ENCODE measurements at regions not wholly inside any gene's neighbourhood (a gene's known extent, or its start where the extent isn't known, plus 50 kb on each side); places are given as distances from the start of the nearest gene placed in this dataset.

DNA sequence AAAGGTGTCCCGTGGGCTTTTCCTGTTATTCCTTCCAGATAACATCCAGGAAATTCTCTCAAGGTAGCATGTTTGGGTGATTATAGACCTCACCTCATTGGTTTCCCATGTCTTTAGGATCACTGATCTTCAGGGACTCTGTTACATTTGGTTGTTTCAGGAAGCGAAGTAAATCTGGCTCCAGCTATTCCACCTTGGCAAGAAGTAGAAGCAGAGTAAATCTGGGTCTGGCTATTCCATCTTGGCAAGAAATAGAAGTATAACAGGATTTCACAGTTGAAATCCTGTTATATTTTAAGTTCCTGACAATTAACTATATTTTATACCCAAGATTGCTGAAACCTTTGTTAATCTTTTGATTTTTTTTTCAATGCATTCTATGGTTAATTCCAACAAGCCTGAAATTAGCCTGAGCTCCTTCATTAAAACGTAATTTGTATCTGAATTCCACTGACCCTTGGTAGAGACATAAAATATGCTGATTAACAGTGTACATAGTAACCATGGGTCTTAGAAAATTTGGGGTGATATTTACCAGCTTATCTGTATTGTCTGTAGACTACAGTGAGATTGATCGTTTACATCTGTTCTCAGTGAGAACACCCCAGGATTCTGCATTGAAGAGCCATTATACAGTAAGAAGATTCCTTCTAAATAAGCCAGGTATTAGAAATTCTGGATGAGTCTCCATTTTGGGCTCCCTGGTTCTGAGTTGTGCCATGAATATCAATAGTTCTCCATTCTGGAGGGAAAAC, 267.6 kb upstream of the SLITRK6 start:
- DNase-seq = no peak
- Mint-ChIP-seq H3K9me3 (peaks cover 0 to 15% (median 8%) of the 10 kb centered on the region in 11 donors), H3K4me3 (no peak overlapping the region), H3K36me3 (no peaks in the 10 kb centered on the region), H3K27ac (no peak overlapping the region), H3K27me3 (no peaks in the 10 kb centered on the region), H3K4me1 (no peaks in the 10 kb centered on the region)
- ChIA-PET POLR2A (no interaction called here), CTCF (no interaction called here)
- Histone ChIP-seq H3K4me1 (ENCODE audit: control insufficient read depth in 2 of 2, insufficient read depth in 2 of 2, low read length in 2 of 2) (no peaks in the 10 kb centered on the region), H3K27me3 (ENCODE audit: control insufficient read depth in 2 of 2, insufficient read depth in 2 of 2, low read length in 2 of 2) (no peaks in the 10 kb centered on the region), H3K27ac (ENCODE audit: low read depth, low read length) (no peak overlapping the region), H3K9me3 (ENCODE audit: control insufficient read depth in 2 of 3, low read length in 3 of 3) (peaks cover 0 to 3% (median 0%) of the 10 kb centered on the region in 3 experiments), H3K4me3 (ENCODE audit: low read length) (no peak overlapping the region), H3K36me3 (ENCODE audit: control insufficient read depth in 2 of 3, insufficient read depth in 3 of 3, low read length in 3 of 3) (no peaks in the 10 kb centered on the region)
- intact Hi-C loops (cut with micrococcal nuclease) = no loop called here
- no peak for ATAC-seq

DNA sequence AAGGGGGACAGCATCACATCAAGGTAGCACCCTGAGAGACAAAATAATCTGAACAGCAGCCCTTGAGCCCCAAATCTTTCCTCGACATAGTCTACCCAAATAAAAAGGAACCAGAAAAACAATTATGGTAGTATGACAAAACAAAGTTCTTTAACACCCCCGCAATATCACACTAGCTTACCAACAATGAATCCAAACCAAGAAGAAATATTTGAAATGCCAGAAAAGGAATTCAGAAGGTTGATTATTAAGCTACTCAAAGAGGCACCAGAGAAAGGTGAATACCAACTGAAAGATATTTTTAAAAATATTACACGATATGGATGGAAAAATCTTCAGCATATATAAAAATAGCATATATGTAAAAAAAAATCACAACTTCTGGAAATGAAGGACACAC, 252.9 kb upstream of the SLITRK6 start:
- intact Hi-C loops (cut with micrococcal nuclease) = no loop called here
- Histone ChIP-seq H3K4me1 (ENCODE audit: control insufficient read depth in 2 of 2, insufficient read depth in 2 of 2, low read length in 2 of 2) (no peaks in the 10 kb centered on the region), H3K36me3 (ENCODE audit: control insufficient read depth in 2 of 3, insufficient read depth in 3 of 3, low read length in 3 of 3) (no peaks in the 10 kb centered on the region), H3K4me3 (ENCODE audit: low read length) (no peak overlapping the region), H3K27me3 (ENCODE audit: control insufficient read depth in 2 of 2, insufficient read depth in 2 of 2, low read length in 2 of 2) (no peaks in the 10 kb centered on the region), H3K27ac (ENCODE audit: low read depth, low read length) (no peak overlapping the region), H3K9me3 (ENCODE audit: control insufficient read depth in 2 of 3, low read length in 3 of 3) (no peaks in the 10 kb centered on the region)
- ChIA-PET CTCF (no interaction called here), POLR2A (no interaction called here)
- Mint-ChIP-seq H3K27ac (no peak overlapping the region), H3K4me1 (no peaks in the 10 kb centered on the region), H3K36me3 (no peaks in the 10 kb centered on the region), H3K9me3 (peaks cover 5 to 30% (median 12%) of the 10 kb centered on the region in 11 donors), H3K27me3 (no peaks in the 10 kb centered on the region), H3K4me3 (no peak overlapping the region)
- DNase-seq = no peak
- no peak for ATAC-seq

DNA sequence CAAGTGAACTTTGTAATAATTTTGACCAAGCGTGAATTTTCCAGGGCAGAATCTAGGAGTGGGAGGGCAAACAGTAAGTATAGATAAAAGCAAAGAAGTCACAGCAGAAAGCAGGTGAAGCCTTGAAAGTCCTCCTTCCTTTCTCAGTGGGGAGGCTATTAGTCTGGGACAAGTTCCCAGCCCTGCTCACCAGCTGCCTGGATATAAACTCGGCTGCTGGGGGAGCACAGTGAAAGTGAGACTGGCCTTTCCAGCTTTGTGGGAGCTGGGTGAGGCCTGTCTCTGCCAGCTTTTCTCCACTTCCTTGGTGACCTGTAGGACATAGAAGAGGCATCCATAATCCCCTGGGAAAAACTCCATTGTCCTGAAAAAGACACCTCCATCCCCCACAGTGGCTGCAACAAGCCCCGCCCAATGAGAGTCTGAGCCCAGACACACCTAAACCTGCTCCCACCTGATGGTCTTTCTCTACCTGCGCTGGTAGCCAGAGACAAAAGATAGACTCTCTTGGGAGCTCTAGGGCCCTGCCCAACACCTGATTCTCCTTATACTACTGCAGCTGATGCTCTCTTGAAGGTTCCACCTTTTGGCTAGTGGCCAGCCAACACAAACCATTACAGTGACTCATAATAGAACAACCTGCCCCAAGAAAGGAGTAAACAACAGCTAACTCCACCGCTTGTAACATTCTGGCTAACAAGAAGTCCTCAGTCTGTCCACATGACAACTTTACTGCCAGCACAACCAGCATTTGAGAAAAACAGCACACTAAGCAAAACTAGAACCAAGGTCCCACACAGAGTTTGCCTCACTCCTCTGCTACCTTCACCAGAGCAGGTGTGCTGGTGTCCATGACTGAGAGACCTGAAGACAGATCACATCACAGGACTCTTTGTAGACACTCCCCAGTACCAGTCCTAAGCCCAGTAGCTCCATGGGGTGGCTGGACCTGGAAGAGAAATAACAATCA, 252.2 kb upstream of the SLITRK6 start:
- H3K9me3 Mint-ChIP-seq = peaks cover 5 to 34% (median 12%) of the 10 kb centered on the region in 11 donors
- no peaks in the 10 kb centered on the region for H3K27me3 ChIP-seq (ENCODE audit: control insufficient read depth in 2 of 2, insufficient read depth in 2 of 2, low read length in 2 of 2)
- no peaks in the 10 kb centered on the region for H3K36me3 ChIP-seq (ENCODE audit: control insufficient read depth in 2 of 3, insufficient read depth in 3 of 3, low read length in 3 of 3)
- no peaks in the 10 kb centered on the region for H3K27me3 Mint-ChIP-seq
- H3K27ac ChIP-seq (ENCODE audit: low read depth, low read length) = no peak overlapping the region
- ChIA-PET POLR2A (no interaction called here), CTCF (no interaction called here)
- H3K4me1 ChIP-seq (ENCODE audit: control insufficient read depth in 2 of 2, insufficient read depth in 2 of 2, low read length in 2 of 2) = no peaks in the 10 kb centered on the region
- DNase-seq (no peak), ATAC-seq (no peak)
- H3K4me1 Mint-ChIP-seq = no peaks in the 10 kb centered on the region
- no peak overlapping the region for H3K27ac Mint-ChIP-seq
- intact Hi-C loops (cut with micrococcal nuclease) = no loop called here
- H3K4me3 Mint-ChIP-seq = no peak overlapping the region
- no peaks in the 10 kb centered on the region for H3K9me3 ChIP-seq (ENCODE audit: control insufficient read depth in 2 of 3, low read length in 3 of 3)
- H3K4me3 ChIP-seq (ENCODE audit: low read length) = no peak overlapping the region
- no peaks in the 10 kb centered on the region for H3K36me3 Mint-ChIP-seq

DNA sequence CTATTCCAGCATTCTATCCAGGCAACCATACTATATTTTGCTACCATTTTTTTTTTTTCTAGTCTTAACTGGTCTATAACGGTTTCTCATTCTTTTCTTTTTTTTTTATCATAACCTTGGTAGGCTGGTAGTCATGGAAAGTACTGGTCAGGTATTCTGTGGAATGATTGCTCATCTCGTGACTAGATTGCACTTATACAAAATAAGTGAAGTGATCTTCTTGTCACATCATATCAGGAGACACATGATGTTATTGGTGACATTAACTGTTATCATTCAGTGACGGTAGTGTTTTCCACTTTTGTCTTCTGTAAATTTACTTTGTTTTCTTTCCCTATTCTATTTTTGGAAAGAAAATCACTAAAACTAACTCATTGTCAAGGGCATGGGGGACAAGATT, 239.3 kb upstream of the SLITRK6 start:
- peaks cover 0 to 14% (median 4%) of the 10 kb centered on the region in 11 donors for H3K9me3 Mint-ChIP-seq
- DNase-seq = no peak
- H3K27me3 Mint-ChIP-seq = no peaks in the 10 kb centered on the region
- Histone ChIP-seq H3K27ac (ENCODE audit: low read depth, low read length) (no peak overlapping the region), H3K27me3 (ENCODE audit: control insufficient read depth in 2 of 2, insufficient read depth in 2 of 2, low read length in 2 of 2) (no peaks in the 10 kb centered on the region), H3K9me3 (ENCODE audit: control insufficient read depth in 2 of 3, low read length in 3 of 3) (no peaks in the 10 kb centered on the region), H3K36me3 (ENCODE audit: control insufficient read depth in 2 of 3, insufficient read depth in 3 of 3, low read length in 3 of 3) (no peaks in the 10 kb centered on the region), H3K4me3 (ENCODE audit: low read length) (no peak overlapping the region), H3K4me1 (ENCODE audit: control insufficient read depth in 2 of 2, insufficient read depth in 2 of 2, low read length in 2 of 2) (no peaks in the 10 kb centered on the region)
- ATAC-seq = no peak
- H3K4me3 Mint-ChIP-seq = no peak overlapping the region
- ChIA-PET CTCF (no interaction called here), POLR2A (no interaction called here)
- no peaks in the 10 kb centered on the region for H3K36me3 Mint-ChIP-seq
- no peak overlapping the region for H3K27ac Mint-ChIP-seq
- H3K4me1 Mint-ChIP-seq = no peaks in the 10 kb centered on the region
- intact Hi-C loops (cut with micrococcal nuclease) = no loop called here

DNA sequence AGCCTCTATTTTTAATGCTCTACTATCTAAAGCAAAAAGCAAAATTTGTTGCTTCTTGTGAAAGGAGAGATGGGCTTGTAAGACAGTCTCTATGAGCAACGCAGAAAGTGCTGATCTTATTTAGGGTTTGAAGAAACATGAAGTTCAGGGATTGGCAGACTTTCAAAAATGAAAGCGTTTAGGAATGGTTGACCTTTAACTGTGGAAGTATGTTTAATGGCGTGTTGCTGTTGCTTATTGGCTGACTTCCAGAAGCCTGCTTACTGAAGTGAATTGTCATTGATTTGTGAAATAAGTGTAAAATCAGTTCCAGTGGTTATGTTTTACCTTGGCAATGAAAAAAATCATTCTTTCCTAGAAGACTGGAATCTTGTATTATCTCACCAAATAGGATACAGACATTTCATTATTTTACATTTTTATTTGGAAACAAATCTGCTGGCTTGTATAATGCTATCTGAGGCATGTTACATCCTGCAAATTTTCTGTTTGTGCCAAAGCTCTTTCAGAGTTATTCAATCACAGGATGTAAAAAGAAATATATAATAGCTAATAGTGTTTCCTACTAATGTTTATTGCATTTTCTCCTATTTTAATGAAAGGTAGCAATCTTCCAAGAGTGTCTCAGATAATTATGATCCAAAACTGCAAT, 221.3 kb upstream of the SLITRK6 start:
- ATAC-seq = no peak
- Mint-ChIP-seq H3K36me3 (no peaks in the 10 kb centered on the region), H3K27me3 (no peaks in the 10 kb centered on the region), H3K27ac (no peak overlapping the region), H3K4me3 (no peak overlapping the region), H3K9me3 (peaks cover under 1 to 19% (median 4%) of the 10 kb centered on the region in 11 donors), H3K4me1 (no peaks in the 10 kb centered on the region)
- H3K4me3 ChIP-seq (ENCODE audit: low read length) = no peak overlapping the region
- no peak for DNase-seq
- no peaks in the 10 kb centered on the region for H3K4me1 ChIP-seq (ENCODE audit: control insufficient read depth in 2 of 2, insufficient read depth in 2 of 2, low read length in 2 of 2)
- no peak overlapping the region for H3K27ac ChIP-seq (ENCODE audit: low read depth, low read length)
- ChIA-PET CTCF (no interaction called here), POLR2A (no interaction called here)
- H3K9me3 ChIP-seq (ENCODE audit: control insufficient read depth in 2 of 3, low read length in 3 of 3) = no peaks in the 10 kb centered on the region
- no peaks in the 10 kb centered on the region for H3K36me3 ChIP-seq (ENCODE audit: control insufficient read depth in 2 of 3, insufficient read depth in 3 of 3, low read length in 3 of 3)
- intact Hi-C loops (cut with micrococcal nuclease) = no loop called here
- H3K27me3 ChIP-seq (ENCODE audit: control insufficient read depth in 2 of 2, insufficient read depth in 2 of 2, low read length in 2 of 2) = no peaks in the 10 kb centered on the region

DNA sequence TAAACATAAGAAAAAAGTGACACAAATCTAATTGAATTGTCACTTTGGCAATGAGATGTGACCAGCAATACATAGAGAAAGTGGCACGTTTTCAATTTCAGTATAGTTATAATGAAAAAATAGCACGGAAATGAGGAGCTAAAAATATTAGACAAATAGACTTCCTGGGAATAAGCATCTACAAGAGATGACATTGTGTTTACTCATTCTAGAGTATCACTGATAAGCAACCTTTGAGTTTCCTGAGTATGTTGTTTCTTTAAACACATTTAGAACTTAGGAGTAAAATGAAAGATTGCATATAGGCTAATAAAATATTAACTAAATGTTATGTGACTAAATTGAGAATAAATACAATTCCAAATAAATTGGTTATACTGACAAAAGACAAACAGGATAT, 207.1 kb upstream of the SLITRK6 start:
- H3K9me3 ChIP-seq (ENCODE audit: control insufficient read depth in 2 of 3, low read length in 3 of 3) = no peaks in the 10 kb centered on the region
- no peaks in the 10 kb centered on the region for H3K27me3 Mint-ChIP-seq
- no peaks in the 10 kb centered on the region for H3K27me3 ChIP-seq (ENCODE audit: control insufficient read depth in 2 of 2, insufficient read depth in 2 of 2, low read length in 2 of 2)
- H3K27ac ChIP-seq (ENCODE audit: low read depth, low read length) = no peak overlapping the region
- POLR2A ChIA-PET = no interaction called here
- no peaks in the 10 kb centered on the region for H3K4me1 Mint-ChIP-seq
- H3K4me3 ChIP-seq (ENCODE audit: low read length) = no peak overlapping the region
- H3K27ac Mint-ChIP-seq = no peak overlapping the region
- H3K4me3 Mint-ChIP-seq = no peak overlapping the region
- ATAC-seq (no peak), DNase-seq (no peak)
- CTCF ChIA-PET = no interaction called here
- intact Hi-C loops (cut with micrococcal nuclease) = no loop called here
- H3K9me3 Mint-ChIP-seq = peaks cover 0 to 12% (median 4%) of the 10 kb centered on the region in 11 donors
- no peaks in the 10 kb centered on the region for H3K4me1 ChIP-seq (ENCODE audit: control insufficient read depth in 2 of 2, insufficient read depth in 2 of 2, low read length in 2 of 2)
- H3K36me3 Mint-ChIP-seq = no peaks in the 10 kb centered on the region
- H3K36me3 ChIP-seq (ENCODE audit: control insufficient read depth in 2 of 3, insufficient read depth in 3 of 3, low read length in 3 of 3) = no peaks in the 10 kb centered on the region

Measured in naive thymus-derived CD4-positive, alpha-beta T cell (primary cell).